Thoracic aorta (tissue), 2 donors: ENCODE measurements at regions not wholly inside any gene's neighbourhood (a gene's known extent, or its start where the extent isn't known, plus 50 kb on each side); places are given as distances from the start of the nearest gene placed in this dataset.
"Not testable (repeated sequence)": the region's sequence is repeated elsewhere in the genome, so short reads cannot be mapped to it uniquely, and the experiment has no call there.

ENCODE experiments used
- ATAC-seq: fragments of 150-250 bp; one replicate; pipeline ENCODE4 v1.8.0; 2017; ENCODE audit warnings: low read depth; ENCODE audit not compliant: insufficient number of reproducible peaks, low FRiP score
- DNase-seq: peaks from one replicate; pipeline ENCODE4 v3.0.0-alpha.2; 2020; ENCODE audit warnings: low spot score
- H3K27ac ChIP-seq, 2 donors: fragments of 200-600 bp; sonication (generic); 1 replicate in 1 of 2; 2 replicates in 1 of 2; pipeline ENCODE4 v1.5.1; 2016; ENCODE audit warnings: mild to moderate bottlenecking in 2 of 2, moderate library complexity in 2 of 2
- H3K27me3 ChIP-seq: fragments of 200-600 bp; sonication (generic); replicated peaks from 2 replicates; pipeline ENCODE4 v1.6.0; 2016; ENCODE audit warnings: mild to moderate bottlenecking; ENCODE audit not compliant: insufficient read depth
- H3K36me3 ChIP-seq: fragments of 200-600 bp; sonication (generic); one replicate; pipeline ENCODE4 v1.5.1; 2016
- H3K4me1 ChIP-seq, 2 donors: fragments of 200-600 bp; sonication (generic); 1 replicate in 1 of 2; 2 replicates in 1 of 2; pipeline versions ENCODE4 v1.5.1 to v1.6.0; 2016; ENCODE audit warnings: low read depth in 2 of 2, mild to moderate bottlenecking in 1 of 2; ENCODE audit not compliant: control insufficient read depth in 1 of 2
- H3K4me3 ChIP-seq: fragments of 200-600 bp; sonication (generic); 2 replicates; pipeline ENCODE4 v1.5.1; 2016; ENCODE audit warnings: mild to moderate bottlenecking
- H3K9me3 ChIP-seq: fragments of 200-600 bp; sonication (generic); 2 replicates; pipeline ENCODE4 v1.5.1; 2016
- TF ChIP-seq, protein P1 (sequence below): fragments of 200-600 bp; sonication (generic); IDR thresholded peaks from one replicate; pipeline ENCODE4 v1.5.1; 2019; ENCODE audit warnings: antibody characterized with exemption

- ATAC-seq, result no peak
- Histone ChIP-seq H3K9me3 (no peaks in the 10 kb centered on the region), H3K27ac (no peak overlapping the region), H3K4me3 (no peak overlapping the region), H3K36me3 (no peaks in the 10 kb centered on the region), H3K27me3 (no peaks in the 10 kb centered on the region), H3K4me1 (peaks cover 0 to 4% of the 10 kb centered on the region in 2 donors)
- no peak for DNase-seq
- TF ChIP-seq, protein P1, sequence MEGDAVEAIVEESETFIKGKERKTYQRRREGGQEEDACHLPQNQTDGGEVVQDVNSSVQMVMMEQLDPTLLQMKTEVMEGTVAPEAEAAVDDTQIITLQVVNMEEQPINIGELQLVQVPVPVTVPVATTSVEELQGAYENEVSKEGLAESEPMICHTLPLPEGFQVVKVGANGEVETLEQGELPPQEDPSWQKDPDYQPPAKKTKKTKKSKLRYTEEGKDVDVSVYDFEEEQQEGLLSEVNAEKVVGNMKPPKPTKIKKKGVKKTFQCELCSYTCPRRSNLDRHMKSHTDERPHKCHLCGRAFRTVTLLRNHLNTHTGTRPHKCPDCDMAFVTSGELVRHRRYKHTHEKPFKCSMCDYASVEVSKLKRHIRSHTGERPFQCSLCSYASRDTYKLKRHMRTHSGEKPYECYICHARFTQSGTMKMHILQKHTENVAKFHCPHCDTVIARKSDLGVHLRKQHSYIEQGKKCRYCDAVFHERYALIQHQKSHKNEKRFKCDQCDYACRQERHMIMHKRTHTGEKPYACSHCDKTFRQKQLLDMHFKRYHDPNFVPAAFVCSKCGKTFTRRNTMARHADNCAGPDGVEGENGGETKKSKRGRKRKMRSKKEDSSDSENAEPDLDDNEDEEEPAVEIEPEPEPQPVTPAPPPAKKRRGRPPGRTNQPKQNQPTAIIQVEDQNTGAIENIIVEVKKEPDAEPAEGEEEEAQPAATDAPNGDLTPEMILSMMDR, result no peak
Observed at GRCh38 chr12:105534068-105534467, 203.6 kb downstream of the C12orf75 start.

DNA sequence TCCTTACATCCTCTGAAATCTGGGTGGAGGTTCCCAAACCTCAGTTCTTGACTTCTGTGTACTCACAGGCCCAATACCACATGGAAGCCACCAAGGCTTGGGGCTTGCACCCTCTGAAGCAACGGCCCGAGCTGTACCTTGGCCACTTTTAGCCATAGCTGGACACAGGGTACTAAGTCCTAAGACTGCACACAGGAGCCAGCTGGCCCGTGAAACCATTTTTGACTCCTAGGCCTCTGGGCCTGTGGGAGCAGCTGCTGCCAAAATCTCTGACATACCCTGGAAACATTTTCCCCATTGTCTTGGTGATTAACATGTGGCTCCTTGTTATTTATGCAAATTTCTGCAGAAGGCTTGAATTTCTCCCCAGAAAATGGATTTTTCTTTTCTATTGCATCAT lies 204.5 kb downstream of the C12orf75 start:
- not testable (repeated sequence) for H3K27ac ChIP-seq, H3K4me3 ChIP-seq, ATAC-seq, H3K27me3 ChIP-seq, H3K36me3 ChIP-seq, H3K9me3 ChIP-seq, DNase-seq, H3K4me1 ChIP-seq

DNA sequence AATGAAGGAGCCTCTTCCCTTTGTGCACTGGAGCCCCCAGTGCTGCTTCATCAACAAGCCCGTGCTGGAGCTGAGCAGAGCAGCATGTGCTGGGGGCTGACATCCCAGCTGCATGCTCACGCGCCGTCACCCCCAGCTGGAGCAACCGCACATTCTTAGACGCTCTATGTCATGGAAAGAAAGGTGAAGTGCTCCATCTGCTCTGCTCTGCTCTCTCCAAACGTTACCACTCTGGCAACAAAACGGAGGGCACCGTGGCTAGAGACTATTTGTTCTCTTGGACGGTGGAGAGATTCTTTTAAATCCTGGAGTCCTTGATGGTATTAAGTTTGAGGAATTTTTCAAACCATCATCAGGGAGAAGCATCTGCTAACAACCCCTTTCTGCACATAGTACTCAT lies 208.4 kb downstream of the C12orf75 start:
- no peak for ATAC-seq
- Histone ChIP-seq H3K27ac (no peak overlapping the region), H3K27me3 (no peaks in the 10 kb centered on the region), H3K4me1 (peaks cover 0 to 4% of the 10 kb centered on the region in 2 donors), H3K36me3 (no peaks in the 10 kb centered on the region), H3K9me3 (no peaks in the 10 kb centered on the region), H3K4me3 (no peak overlapping the region)
- DNase-seq, result no peak
- TF ChIP-seq, protein P1, result no peak

DNA sequence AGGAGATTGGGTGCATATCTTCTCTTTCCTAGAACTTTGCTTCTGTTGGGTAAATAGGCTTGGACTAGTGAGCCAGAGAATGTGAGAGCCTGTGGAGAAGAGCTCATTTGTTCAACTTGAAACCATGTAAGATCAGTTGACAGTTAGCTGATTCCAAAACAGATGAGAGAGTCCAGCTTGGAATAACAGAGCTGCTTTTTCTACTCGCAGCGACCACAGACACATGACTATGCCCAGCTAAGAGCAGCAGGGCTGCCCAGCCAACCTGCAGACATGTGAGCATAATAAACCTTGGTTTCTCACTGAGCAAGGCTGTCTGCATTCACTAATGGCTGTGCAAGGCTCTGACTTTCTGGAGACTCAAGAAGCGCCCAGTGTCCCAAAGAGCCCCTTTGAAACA lies 209.2 kb downstream of the C12orf75 start:
- no peaks in the 10 kb centered on the region for H3K36me3 ChIP-seq
- H3K4me3 ChIP-seq, result no peak overlapping the region
- H3K4me1 ChIP-seq, result peaks cover 0 to 4% of the 10 kb centered on the region in 2 donors
- TF ChIP-seq, protein P1, result no peak
- H3K27ac ChIP-seq, result no peak overlapping the region
- H3K27me3 ChIP-seq, result no peaks in the 10 kb centered on the region
- no peak for ATAC-seq
- no peaks in the 10 kb centered on the region for H3K9me3 ChIP-seq
- no peak for DNase-seq

GRCh38 chr12:105547786-105548185 lies 217.3 kb downstream of the C12orf75 start:
- Histone ChIP-seq H3K4me1 (no peaks in the 10 kb centered on the region), H3K4me3 (no peak overlapping the region), H3K27ac (no peak overlapping the region), H3K27me3 (no peaks in the 10 kb centered on the region), H3K9me3 (no peaks in the 10 kb centered on the region), H3K36me3 (no peaks in the 10 kb centered on the region)
- DNase-seq (no peak), ATAC-seq (no peak)
- TF ChIP-seq, protein P1, result no peak

- H3K27me3 ChIP-seq, result no peaks in the 10 kb centered on the region
- no peak for ATAC-seq
- H3K36me3 ChIP-seq, result no peaks in the 10 kb centered on the region
- H3K9me3 ChIP-seq, result no peaks in the 10 kb centered on the region
- H3K4me1 ChIP-seq, result no peaks in the 10 kb centered on the region
- H3K27ac ChIP-seq, result no peak overlapping the region
- TF ChIP-seq, protein P1, result no peak
- no peak for DNase-seq
- H3K4me3 ChIP-seq, result no peak overlapping the region
Observed at GRCh38 chr12:105548626-105549025, 218.1 kb downstream of the C12orf75 start.
